T47D (cell line): ENCODE measurements at regions not wholly inside any gene's neighbourhood (a gene's known extent, or its start where the extent isn't known, plus 50 kb on each side); places are given as distances from the start of the nearest gene placed in this dataset.

ENCODE experiments used
- DNase-seq, 2 experiments: peaks; one replicate each; pipeline versions ENCODE4 v3.0.0 to v3.0.0-alpha.2; 2011 to 2012; ENCODE audit warnings: low read depth in 1 of 2, low spot score in 1 of 2
- JUND ChIP-seq: IDR thresholded peaks from 2 replicates; pipeline ENCODE4 v1.6.1; 2012; ENCODE audit warnings: low read depth
- in situ Hi-C: cut with HindIII; loops from 2 replicates; pipeline ENCODE4 v1.10.0; 2016; ENCODE audit warnings: low sequenced_read_pairs, low pct_unique_long_range_greater_than_20kb

DNA sequence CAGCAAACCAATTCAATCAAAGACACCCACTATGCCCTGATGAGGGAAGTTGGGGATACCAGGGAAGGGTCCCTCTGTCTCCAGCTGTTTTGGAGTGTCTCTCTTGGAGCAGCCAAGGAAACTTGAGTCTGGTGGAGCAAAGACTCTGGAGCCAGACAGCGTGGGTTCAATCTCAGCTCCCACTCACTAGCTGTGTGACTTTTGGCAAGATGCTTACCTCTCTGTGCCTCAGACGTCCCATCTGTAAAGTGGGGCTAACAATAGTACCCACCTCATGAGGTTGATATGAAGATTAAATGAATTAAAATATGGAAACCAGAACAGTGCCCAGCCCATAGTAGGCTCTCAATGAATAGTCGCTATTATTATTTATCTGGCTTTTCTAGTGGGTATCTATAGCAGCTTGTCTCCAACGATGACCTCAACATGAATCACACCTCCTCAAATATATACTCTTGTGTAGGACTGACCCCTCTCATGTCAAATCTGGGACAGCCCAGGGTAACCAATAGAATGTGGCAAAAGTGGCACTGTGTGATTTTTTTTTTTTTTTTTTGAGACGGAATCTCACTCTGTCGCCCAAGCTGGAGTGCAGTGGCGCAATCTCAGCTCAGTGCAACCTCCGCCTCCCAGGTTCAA, 99.2 kb upstream of the FOXP4 start:
- DNase-seq = no peak
- in situ Hi-C loops = no loop called here
- TF ChIP-seq JUND = no peak

- no peak for TF ChIP-seq JUND
- in situ Hi-C loops = no loop called here
Measured at GRCh38 chr6:41448256-41448655, 97.9 kb upstream of the FOXP4 start.

DNA sequence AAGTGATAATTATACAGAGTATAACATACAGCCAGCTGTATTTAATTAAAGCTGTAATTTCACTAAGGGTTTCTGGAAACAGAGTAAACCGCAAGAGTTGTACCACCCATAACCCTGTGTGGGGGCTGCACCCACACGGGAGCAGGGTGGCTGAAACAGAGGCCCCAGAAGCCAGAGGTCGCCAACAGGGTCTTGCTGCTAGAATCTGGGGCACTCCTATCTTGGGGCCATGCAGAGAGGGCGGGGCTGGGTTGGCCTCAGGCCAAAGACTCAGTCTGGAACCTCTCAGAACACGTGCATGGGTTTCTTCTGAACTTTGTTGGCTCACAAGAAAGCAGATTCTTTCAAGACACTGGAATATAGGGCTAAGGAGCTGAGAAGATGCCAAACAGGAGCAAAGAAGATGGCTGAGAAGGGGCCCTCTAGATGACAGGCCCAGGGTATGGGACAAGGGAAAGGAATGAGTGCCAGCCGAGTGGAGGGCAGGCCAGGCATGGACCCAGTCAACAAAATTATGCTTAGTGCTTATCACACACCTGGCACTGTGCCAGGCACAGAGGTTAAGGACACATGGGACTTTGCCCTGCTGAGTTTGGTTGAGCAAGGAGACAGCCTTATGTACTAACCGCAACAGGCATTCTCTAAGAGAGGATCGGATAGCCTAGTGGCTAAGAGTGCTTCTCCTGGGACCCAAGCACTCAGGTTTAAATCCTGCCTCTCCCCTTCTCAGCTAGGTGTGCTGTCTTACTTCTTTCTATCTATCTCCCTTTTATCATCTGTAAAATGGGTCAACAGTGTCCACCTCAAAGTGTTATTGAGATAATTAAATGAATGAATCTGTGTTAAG, 96.6 kb upstream of the FOXP4 start:
- no peak for TF ChIP-seq JUND
- DNase-seq = no peak
- in situ Hi-C loops = no loop called here

More at GRCh38 chr6:41448256-41448655, 97.9 kb upstream of the FOXP4 start:
- no peak for DNase-seq

- DNase-seq = no peak
- no peak for TF ChIP-seq JUND
- in situ Hi-C loops = no loop called here
Measured at GRCh38 chr6:41450581-41450980, 95.6 kb upstream of the FOXP4 start.

GRCh38 chr6:41451039-41451438, 95.1 kb upstream of the FOXP4 start:
- DNase-seq = no peak
- TF ChIP-seq JUND = no peak
- in situ Hi-C loops = no loop called here

DNA sequence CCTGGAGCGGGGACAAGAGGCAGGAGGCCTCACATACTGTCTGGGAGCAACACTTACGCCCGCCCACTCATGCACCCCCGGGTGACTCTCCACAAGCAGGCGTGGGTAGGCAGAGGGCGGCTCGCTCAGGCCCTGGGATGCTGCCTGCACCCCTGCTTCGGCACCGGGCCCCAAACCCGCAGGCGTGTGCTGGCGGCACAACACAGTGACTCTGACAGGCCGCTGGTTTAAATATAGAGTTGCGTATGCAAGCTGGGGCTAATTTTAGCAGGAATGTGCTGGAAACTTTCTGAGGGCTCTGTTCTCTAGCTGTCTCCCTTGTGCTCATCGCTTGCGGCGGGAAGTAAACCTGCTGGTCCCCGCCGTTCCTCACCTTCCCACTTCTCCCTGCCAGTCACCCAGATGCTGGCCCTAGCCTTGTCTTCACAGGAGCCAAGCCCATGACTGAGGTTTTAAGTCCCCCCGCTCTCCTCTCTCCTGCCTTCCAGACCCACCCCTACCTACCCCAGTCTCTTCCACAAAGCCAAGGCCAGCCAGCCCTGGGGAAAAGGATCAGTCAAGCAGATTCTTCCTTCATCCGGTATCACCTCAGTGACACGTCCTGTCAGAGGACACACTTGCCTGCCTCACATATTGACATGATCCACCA, 94.5 kb upstream of the FOXP4 start:
- DNase-seq = no peak
- TF ChIP-seq JUND = no peak
- in situ Hi-C loops = no loop called here

DNA sequence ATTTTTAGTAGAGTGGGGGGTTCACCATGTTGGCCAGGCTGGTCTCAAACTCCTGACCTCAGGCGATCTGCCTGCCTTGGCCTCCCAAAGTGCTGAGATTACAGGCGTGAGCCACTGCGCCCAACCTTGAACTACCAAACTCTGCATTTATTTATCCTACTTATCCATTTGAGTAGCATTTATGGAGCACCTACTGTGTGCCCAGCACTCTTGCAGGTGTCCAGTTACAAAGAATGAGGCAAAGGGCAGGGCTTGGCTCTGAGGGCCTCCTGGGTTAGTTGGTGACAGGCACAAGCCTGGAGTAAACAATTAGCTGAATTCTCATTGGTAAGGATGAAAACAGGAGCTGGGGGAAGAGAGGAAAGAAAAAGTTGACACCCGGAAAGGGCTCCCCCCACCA, 93.4 kb upstream of the FOXP4 start:
- no peak for DNase-seq
- in situ Hi-C loops = no loop called here
- TF ChIP-seq JUND = no peak

GRCh38 chr6:41453244-41453643, 92.9 kb upstream of the FOXP4 start:
- no peak for TF ChIP-seq JUND
- no peak for DNase-seq
- in situ Hi-C loops = no loop called here

- TF ChIP-seq JUND = no peak
- in situ Hi-C loops = no loop called here
- DNase-seq = no peak
Measured at GRCh38 chr6:41454189-41454789, 91.9 kb upstream of the FOXP4 start.

GRCh38 chr6:41455410-41455809, 90.8 kb upstream of the FOXP4 start:
- DNase-seq = no peak
- no peak for TF ChIP-seq JUND
- in situ Hi-C loops = no loop called here

DNA sequence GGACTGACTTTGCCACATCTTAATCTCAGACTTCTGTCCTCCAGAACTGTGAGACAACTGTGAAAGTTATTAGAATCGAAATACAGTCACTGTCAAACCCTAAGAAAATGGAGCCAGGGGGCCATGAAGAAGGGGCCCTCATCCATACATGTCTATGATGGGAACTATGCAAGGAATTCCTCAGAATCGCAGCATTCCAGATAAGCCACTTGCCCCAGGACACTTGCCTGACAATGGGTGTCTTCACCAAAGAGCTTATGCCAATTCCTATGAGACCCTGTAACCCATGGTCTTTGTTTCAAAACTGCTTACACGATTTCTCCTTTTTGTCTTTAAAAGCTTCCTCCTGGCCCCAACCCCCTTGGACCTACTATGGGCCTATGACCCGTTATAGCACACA, 90.4 kb upstream of the FOXP4 start:
- in situ Hi-C loops = no loop called here
- no peak for TF ChIP-seq JUND
- no peak for DNase-seq

GRCh38 chr6:41457303-41457670, 88.9 kb upstream of the FOXP4 start:
- TF ChIP-seq JUND = no peak
- in situ Hi-C loops = no loop called here
- DNase-seq = no peak

GRCh38 chr6:41459738-41460137, 86.4 kb upstream of the FOXP4 start:
- in situ Hi-C loops = no loop called here
- TF ChIP-seq JUND = no peak
- no peak for DNase-seq
